ENCODE measurements at regions not wholly inside any gene's neighbourhood (a gene's known extent, or its start where the extent isn't known, plus 50 kb on each side); places are given as distances from the start of the nearest gene placed in this dataset.

DNA sequence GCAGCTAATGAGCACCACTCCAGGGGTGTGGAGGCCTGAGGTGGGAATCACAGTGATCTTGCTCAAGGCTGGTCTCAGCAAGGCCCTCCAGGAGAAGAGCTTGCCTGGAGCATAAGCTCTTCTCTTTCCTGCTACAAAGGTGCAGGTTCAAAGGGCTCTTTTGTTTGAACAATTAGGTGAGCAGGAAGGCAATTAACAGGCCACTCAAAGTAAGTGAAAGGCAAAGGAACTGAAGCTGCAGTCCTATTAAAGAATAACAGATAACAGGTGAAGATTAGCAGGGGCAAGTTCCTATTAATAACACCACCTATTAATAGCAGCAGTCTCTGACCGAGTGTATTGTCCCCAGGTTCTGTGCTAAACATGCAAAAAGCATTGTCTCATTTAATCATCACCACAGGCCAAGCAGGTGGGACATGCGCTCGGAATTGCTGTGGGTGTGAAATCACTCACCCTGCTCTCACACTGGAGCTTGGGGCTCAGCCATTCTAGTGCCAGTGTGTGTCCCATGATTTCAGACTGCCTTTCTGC lies 113.8 kb downstream of the RHOU start:
- DNase-seq (ENCODE audit: low read depth), result no peak

DNA sequence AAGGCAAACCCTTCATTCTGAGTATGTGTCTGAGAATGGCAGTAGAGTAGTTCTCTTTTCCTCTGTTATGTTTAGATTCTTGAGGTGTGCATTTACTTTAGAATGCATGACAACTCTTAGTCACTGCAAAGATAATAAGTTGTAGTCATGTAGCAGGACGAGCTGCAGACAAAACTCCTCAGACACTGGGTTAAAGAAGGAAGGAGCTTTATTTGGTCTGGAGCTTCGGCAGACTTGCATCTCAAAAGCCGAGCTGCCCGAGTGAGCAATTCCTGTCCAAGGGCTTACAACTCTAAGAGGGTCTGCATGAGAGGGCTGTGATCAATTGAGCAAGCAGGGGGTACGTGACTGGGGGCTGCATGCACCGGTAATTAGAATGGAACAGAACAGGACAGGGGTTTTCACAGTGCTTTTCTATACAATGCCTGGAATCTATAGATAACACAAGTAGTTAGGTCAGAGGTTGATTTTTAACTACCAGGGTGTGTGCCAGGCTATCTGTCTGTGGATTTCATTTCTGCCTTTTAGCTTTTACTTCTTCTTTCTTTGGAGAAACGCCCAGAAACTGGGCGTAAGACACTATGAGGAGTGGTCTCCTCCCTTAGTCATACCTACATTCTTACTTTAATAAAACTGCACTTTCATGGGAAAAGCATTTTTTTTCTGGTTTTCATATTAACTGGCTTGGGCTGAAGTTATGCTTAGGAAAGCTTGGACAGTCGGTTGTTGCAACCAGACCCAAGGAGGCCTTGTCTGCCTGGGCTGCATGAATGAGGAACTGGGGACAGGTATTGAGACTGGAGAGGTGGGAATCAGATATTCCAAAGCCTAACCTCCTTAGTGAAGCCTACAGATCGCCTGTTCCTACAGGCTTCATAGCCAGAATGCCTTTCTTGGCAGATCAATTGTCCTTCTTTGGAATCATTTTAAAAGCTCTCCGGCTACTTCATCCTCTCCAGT lies 115.1 kb downstream of the RHOU start:
- DNase-seq (ENCODE audit: low read depth), result no peak

- no peak for DNase-seq (ENCODE audit: low read depth)
These were observed 115.9 kb downstream of the RHOU start for GRCh38 chr1:228851193-228851592.

- no peak for DNase-seq (ENCODE audit: low read depth)
These were observed 116.3 kb downstream of the RHOU start for GRCh38 chr1:228851618-228852017.

GRCh38 chr1:228852024-228852423 lies 116.7 kb downstream of the RHOU start:
- no peak for DNase-seq (ENCODE audit: low read depth)

- no peak for DNase-seq (ENCODE audit: low read depth)
These were observed 117.3 kb downstream of the RHOU start for GRCh38 chr1:228852511-228853088.

- DNase-seq (ENCODE audit: low read depth), result no peak
These were observed 117.9 kb downstream of the RHOU start for GRCh38 chr1:228853191-228853590.

GRCh38 chr1:228853637-228854036 lies 118.4 kb downstream of the RHOU start:
- no peak for DNase-seq (ENCODE audit: low read depth)

GRCh38 chr1:228854907-228855306 lies 119.6 kb downstream of the RHOU start:
- DNase-seq (ENCODE audit: low read depth), result no peak

DNA sequence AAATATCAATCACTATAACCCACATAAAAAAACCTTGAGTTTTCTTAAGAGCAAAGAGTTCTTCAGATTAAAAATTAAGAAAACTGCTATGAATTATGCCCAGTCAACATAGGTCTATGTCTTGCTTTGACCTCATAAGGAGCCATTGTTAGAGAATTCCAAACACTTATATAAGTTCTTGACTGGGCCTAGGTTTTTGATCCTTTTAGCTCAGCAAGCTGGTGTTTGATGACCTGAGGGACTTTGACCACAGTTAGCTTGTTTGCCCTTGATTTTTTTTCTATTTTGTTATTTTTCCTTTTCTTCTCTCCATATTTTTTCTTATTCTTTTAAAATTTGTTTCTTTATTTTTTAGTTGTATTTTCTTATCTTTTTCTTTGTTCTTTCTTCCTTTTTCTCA lies 122.3 kb downstream of the RHOU start:
- DNase-seq (ENCODE audit: low read depth), result no peak

DNA sequence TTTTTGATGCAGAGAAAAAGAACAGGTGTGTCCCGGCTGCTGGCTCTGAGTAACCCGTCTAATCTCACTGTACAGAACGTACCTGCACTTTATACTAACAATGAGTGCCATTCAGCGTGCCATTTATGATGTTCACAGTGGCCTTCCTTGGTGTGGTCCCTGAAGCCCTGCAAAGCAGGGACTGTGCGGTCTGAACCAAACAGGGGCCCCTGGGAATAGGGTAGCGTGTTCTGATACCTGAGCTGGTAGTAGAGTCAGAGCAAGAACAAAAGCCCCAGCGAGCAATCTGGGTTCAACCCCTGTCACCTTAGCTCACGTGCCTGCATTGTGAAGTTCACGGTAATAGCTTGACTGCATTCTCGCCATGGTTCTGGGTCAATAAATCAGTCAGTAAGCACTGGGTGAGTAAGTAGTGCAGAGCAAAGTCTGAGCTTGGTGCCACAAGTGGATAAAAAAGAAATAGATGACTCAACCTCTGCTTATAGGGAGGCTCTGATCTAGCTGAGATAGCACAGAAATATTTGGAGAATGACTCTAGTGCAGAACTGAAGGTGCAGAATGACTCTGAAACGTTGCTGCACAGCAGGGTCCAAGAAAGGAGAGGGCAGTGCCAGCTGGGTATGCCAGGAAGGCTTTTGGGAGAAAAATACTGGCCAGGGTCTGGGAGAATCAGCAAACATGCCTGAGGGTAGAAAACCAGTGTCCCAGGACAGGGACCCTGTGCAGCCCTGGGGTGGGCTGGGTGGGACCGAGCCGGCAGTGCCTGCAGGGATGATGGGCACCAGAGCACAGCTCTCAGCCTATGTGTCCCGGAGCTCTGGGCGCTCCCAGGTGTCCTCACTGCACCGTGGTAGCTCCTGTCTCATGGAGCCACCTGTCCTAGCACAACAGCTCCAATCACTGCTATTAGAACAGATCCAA lies 125.9 kb downstream of the RHOU start:
- DNase-seq (ENCODE audit: low read depth), result peak; percentile 44

GRCh38 chr1:228861832-228862180 lies 126.5 kb downstream of the RHOU start:
- no peak for DNase-seq (ENCODE audit: low read depth)

- DNase-seq (ENCODE audit: low read depth), result no peak
These were observed 127.5 kb downstream of the RHOU start for GRCh38 chr1:228862542-228863505.

DNA sequence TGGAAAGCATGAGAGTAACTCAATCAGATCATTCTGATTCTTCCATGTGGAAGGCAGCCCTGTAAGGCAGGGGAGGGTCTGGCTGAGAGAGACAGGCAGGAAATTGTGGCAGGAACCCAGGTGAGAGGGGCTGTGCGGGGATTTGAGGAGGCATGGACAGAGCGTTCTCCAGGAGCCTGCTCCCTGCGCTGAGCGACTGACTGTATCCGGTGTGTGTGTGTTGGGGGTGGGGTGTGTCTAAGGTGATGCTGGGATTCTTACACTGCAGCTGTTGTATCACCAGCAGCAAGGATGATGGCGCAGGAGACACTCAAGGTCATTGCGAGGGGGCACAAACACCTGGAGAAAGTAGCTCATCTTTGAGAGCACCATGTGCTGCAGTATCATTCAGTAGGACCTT lies 128.5 kb downstream of the RHOU start:
- no peak for DNase-seq (ENCODE audit: low read depth)

DNA sequence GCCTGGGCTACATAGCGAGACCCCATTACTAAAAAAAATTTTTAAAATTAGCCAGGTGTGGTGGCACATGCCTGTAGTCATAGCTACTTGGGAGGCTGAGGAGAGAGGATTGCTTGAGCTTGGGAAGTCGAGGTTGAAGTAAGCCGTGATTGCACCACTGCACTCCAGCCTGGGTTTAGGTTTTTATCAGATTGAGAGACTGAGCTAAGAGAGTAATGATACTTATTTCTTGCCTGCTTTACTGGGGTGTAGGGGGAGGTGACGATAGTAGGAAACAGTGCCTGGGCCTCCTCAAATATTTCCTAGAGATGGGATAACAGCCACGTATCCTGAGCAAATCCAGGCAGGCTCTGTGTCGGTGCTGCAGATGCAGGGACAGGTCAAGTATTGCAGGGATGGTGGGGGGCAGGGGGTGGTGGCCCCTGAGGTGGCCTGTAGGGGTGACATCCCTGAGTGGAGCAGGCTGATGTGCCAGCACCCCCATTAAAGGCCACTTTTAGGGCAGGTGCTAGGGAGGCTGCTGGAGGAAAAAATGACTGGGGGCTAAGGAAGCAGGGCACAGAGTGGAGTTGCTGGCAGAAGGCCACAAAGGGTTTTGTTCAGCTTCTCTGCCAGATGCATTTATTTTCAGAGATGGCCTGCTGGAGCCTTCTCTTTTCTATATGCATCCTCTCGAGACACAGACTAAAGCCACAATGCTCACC lies 130.5 kb downstream of the RHOU start:
- DNase-seq (ENCODE audit: low read depth), result no peak

GRCh38 chr1:228866468-228866867 lies 131.2 kb downstream of the RHOU start:
- no peak for DNase-seq (ENCODE audit: low read depth)

GRCh38 chr1:228867108-228867950 lies 132.1 kb downstream of the RHOU start:
- DNase-seq (ENCODE audit: low read depth), result no peak

DNA sequence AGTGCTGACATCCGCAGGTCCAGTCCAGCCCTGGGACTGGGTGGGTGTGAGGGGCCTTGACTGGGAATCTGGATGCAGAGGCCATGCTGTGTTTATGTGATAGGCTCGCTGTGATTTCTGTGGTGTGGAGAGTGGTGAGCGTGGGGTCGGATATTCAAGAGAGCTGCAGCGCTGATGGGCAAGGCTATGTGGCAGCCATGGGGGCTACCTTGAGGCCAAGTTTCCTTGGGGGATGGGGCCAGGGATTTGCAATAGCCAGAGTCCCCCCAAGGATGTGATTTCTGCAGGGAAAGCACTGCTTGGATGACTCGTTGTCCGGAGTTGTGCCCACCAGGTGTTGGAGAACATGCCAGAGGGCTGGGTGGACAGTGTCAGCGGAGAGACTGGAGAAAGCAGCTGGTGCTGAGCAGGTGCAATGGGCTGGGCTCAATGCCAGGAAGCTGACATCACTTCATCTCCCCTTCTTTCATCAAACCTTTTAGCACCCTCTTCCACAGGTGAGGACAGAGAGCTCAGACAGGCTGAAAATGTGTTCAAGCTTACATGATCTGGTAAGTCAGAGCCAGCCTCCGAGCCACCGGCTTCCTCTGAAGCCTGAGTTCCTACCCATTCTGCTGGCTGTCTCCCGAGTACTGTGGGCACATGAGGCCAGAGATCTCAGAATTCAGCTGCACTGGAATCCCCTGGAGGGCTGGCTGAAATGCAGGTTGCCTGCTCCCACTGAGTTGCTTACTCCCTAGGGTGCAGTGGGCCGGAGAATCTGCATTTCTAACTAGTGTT lies 132.9 kb downstream of the RHOU start:
- DNase-seq (ENCODE audit: low read depth), result no peak

GRCh38 chr1:228868731-228869024 lies 133.4 kb downstream of the RHOU start:
- no peak for DNase-seq (ENCODE audit: low read depth)

Measured in stromal cell of bone marrow (primary cell).